ENCODE measurements at regions not wholly inside any gene's neighbourhood (a gene's known extent, or its start where the extent isn't known, plus 50 kb on each side); places are given as distances from the start of the nearest gene placed in this dataset.

DNA sequence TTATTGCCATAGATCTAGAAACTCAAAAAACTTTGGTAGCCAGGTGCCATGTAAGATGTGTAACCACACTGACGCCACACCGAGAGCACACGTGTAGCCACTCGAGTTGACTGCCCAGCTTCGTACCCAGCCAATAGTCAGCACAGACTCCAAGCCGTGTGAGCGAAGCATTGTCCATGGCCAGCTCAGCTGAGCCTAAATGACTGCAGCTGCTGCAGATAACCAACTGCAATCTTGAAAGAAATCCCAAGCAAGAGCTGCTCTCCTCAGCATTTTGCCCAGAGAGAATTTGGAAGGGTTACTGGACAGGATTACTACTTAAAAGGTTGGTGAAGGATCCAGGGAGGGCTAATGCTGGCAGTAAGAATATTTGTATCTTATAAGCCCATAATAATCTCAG lies 193.0 kb upstream of the THRB start (continued):
- TF ChIP-seq, protein P1, sequence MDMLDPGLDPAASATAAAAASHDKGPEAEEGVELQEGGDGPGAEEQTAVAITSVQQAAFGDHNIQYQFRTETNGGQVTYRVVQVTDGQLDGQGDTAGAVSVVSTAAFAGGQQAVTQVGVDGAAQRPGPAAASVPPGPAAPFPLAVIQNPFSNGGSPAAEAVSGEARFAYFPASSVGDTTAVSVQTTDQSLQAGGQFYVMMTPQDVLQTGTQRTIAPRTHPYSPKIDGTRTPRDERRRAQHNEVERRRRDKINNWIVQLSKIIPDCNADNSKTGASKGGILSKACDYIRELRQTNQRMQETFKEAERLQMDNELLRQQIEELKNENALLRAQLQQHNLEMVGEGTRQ (IDR thresholded peaks at IDR 0.05; ENCODE audit: low read depth, low read length): no peak
- TF ChIP-seq CHD1 (IDR thresholded peaks at IDR 0.05; ENCODE audit: low read depth, low read length) (no peak), MAZ (IDR thresholded peaks at IDR 0.05; ENCODE audit: borderline replicate concordance, low read depth, low read length) (no peak), SMC3 (IDR thresholded peaks at IDR 0.05; ENCODE audit: low read depth, low read length) (no peak)

DNA sequence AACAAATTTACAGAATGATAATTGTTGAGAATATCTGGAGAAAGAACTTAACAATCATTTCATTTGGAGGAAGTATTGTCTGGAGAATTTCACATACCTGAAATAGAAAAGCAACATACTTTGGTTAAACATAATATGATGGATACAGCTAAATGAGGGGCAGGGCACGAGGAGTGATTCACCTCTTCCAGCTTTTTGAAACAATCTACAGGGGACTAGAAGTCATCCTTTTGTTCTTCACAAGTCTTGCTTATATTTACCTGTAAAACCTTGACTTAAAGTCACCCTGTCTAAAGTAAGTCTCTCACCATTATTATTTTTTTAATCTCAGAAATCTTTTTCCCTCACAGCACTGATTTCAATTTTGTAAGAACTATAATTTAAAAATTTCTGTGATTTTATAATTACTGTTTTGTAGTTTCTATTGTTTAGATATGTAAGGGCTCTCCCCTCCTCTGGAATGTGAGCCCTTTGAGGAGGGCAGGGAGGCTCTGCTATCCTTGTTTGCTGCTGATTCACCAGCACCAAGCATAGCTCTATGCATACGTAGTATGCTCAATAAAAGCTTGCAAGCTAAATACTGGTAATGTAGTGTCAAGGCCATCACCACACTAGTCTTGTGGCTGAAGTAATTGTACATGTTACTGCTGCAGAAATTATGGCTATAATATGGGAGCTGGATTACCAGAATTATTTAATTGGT lies 193.9 kb upstream of the THRB start:
- no peak overlapping the region for H3K4me3 ChIP-seq (ENCODE audit: insufficient read depth, low read depth, low read length)
- no peak overlapping the region for H4K91ac ChIP-seq (ENCODE audit: insufficient read depth, low read depth, low read length)
- H2BK15ac ChIP-seq (ENCODE audit: low read depth, low read length): no peak overlapping the region
- peaks cover 3% of the 10 kb centered on the region; the same call in 1 of the 2 replicates for H3K27me3 ChIP-seq (ENCODE audit: control insufficient read depth, insufficient read depth, low read length)
- no peak overlapping the region for H3K9ac ChIP-seq (ENCODE audit: low read depth, low read length)
- ATAC-seq (ENCODE audit: low read depth) (peak; percentile 54; the same call in 1 of the 2 replicates), DNase-seq (no peak)
- no peak overlapping the region for H3K14ac ChIP-seq (replicated peaks; ENCODE audit: low read depth, low read length)
- no peak overlapping the region for H2AK9ac ChIP-seq (replicated peaks; ENCODE audit: low read depth, low read length, poor library complexity)
- ChIA-PET CTCF (no interaction called here), POLR2A (ENCODE audit: unreplicated experiment) (no interaction called here)
- dilution Hi-C loops (cut with HindIII; ENCODE audit: low sequenced_read_pairs, unreplicated experiment) (no loop called here), in situ Hi-C loops (cut with MboI; ENCODE audit: low sequenced_read_pairs) (loop anchor here (10.0 to 25.0 kb wide), 3 partner anchors 444 to 801 kb away; no protein-coding TSS in a partner anchor), intact Hi-C loops (cut with micrococcal nuclease) (loop anchor here (10.0 kb wide), 1 partner anchor 774 kb away; the partner anchor contains the start of genes NKIRAS1 and RPL15)
- H2BK120ac ChIP-seq (ENCODE audit: low read depth, low read length): no peak overlapping the region
- no peak overlapping the region for H3K23ac ChIP-seq (ENCODE audit: low read depth, low read length)
- TF ChIP-seq CEBPB (IDR thresholded peaks at IDR 0.05; ENCODE audit: low read depth, low read length): no peak
- no peak for TF ChIP-seq MAFK (IDR thresholded peaks at IDR 0.05; ENCODE audit: low read depth, low read length)
- TF ChIP-seq RFX5 (IDR thresholded peaks at IDR 0.05; ENCODE audit: low read depth, low read length): no peak
- TF ChIP-seq FOS (IDR thresholded peaks at IDR 0.05; ENCODE audit: low read depth, low read length): no peak
- no peak for TF ChIP-seq SMC3 (IDR thresholded peaks at IDR 0.05; ENCODE audit: low read depth, low read length)
- TF ChIP-seq, protein P2, sequence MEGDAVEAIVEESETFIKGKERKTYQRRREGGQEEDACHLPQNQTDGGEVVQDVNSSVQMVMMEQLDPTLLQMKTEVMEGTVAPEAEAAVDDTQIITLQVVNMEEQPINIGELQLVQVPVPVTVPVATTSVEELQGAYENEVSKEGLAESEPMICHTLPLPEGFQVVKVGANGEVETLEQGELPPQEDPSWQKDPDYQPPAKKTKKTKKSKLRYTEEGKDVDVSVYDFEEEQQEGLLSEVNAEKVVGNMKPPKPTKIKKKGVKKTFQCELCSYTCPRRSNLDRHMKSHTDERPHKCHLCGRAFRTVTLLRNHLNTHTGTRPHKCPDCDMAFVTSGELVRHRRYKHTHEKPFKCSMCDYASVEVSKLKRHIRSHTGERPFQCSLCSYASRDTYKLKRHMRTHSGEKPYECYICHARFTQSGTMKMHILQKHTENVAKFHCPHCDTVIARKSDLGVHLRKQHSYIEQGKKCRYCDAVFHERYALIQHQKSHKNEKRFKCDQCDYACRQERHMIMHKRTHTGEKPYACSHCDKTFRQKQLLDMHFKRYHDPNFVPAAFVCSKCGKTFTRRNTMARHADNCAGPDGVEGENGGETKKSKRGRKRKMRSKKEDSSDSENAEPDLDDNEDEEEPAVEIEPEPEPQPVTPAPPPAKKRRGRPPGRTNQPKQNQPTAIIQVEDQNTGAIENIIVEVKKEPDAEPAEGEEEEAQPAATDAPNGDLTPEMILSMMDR (conservative IDR thresholded peaks at IDR 0.05; ENCODE audit: low read depth, low read length): no peak
- no peak for TF ChIP-seq MAZ (IDR thresholded peaks at IDR 0.05; ENCODE audit: borderline replicate concordance, low read depth, low read length)
- TF ChIP-seq BHLHE40 (IDR thresholded peaks at IDR 0.05; ENCODE audit: low read depth, low read length): no peak
- TF ChIP-seq RCOR1 (IDR thresholded peaks at IDR 0.05; ENCODE audit: insufficient replicate concordance, low read length): no peak
- no peak for TF ChIP-seq RAD21 (IDR thresholded peaks at IDR 0.05; ENCODE audit: low read length)
- TF ChIP-seq NFE2L2 (IDR thresholded peaks at IDR 0.05; ENCODE audit: low read depth, low read length): no peak
- TF ChIP-seq CHD1 (IDR thresholded peaks at IDR 0.05; ENCODE audit: low read depth, low read length): no peak
- no peak overlapping the region for H2AK5ac ChIP-seq (ENCODE audit: low read depth, low read length)
- H4K8ac ChIP-seq (ENCODE audit: low read depth in 2 of 2, low read length in 2 of 2): no peak overlapping the region
- no peaks in the 10 kb centered on the region for H3K4me1 ChIP-seq (ENCODE audit: control insufficient read depth, insufficient read depth, low read length)
- no peak overlapping the region for H4K5ac ChIP-seq (ENCODE audit: low read depth, low read length)
- WGBS, 2 experiments (ENCODE audit: extremely low coverage in 2 of 2, insufficient read length in 1 of 2): no CpG with 5 or more reads among the region's 2 CpGs
- no peaks in the 10 kb centered on the region for H3K9me3 ChIP-seq (ENCODE audit: control insufficient read depth, insufficient read depth, low read length)
- H4K20me1 ChIP-seq (ENCODE audit: insufficient read depth, low read length): no peaks in the 10 kb centered on the region
- H3K79me1 ChIP-seq (ENCODE audit: low read depth in 1 of 2, low read length in 2 of 2): no peaks in the 10 kb centered on the region
- H3K18ac ChIP-seq (ENCODE audit: low read depth, low read length): no peak overlapping the region
- H3K4me2 ChIP-seq (ENCODE audit: low read depth, low read length): no peak overlapping the region
- no peaks in the 10 kb centered on the region for H3K36me3 ChIP-seq (ENCODE audit: control insufficient read depth, insufficient read depth, low read length)
- H2AFZ ChIP-seq (replicated peaks; ENCODE audit: low read length, poor library complexity): no peak overlapping the region
- no peak overlapping the region for H3K27ac ChIP-seq (ENCODE audit: insufficient read depth, low read length)
- no peak overlapping the region for H2BK5ac ChIP-seq (ENCODE audit: low read depth, low read length, poor library complexity, severe bottlenecking)
- no peak overlapping the region for H3K4ac ChIP-seq (ENCODE audit: low read depth, low read length)
- H3K56ac ChIP-seq (ENCODE audit: extremely low read depth, insufficient read depth, low read length): no peak overlapping the region
- H2BK20ac ChIP-seq (ENCODE audit: low read depth, low read length): no peak overlapping the region
- no TSS peak for BruUV-seq (replicated peaks)
- no peaks in the 10 kb centered on the region for H3K9me1 ChIP-seq (ENCODE audit: insufficient read depth, low read length)
